Stomach (tissue), 8 donors: ENCODE measurements at regions not wholly inside any gene's neighbourhood (a gene's known extent, or its start where the extent isn't known, plus 50 kb on each side); places are given as distances from the start of the nearest gene placed in this dataset.
A peak's percentile ranks its signal among the peaks of the same experiment; 100 is the strongest.

Experiments used
- DNase-seq, 2 donors: peaks; one replicate each; pipeline versions ENCODE4 v3.0.0 to v3.0.0-alpha.2; 2013 to 2019
- H3K27ac ChIP-seq, 5 donors: fragments of 200-600 bp in 4 of 5; sonication (generic) in 4 of 5; one replicate each; pipeline ENCODE4 v1.5.1; 2013 to 2019; ENCODE audit warnings: mild to moderate bottlenecking in 1 of 5, moderate library complexity in 1 of 5
- H3K27me3 ChIP-seq, 3 donors: fragments of 200-600 bp; sonication (generic); one replicate each; pipeline ENCODE4 v1.5.1; 2017 to 2019; ENCODE audit warnings: mixed run types in 1 of 3
- H3K36me3 ChIP-seq, 4 donors: fragments of 200-600 bp; sonication (generic); 1 replicate in 3 of 4; 2 replicates in 1 of 4; pipeline ENCODE4 v1.5.1; 2016 to 2019
- H3K4me1 ChIP-seq, 4 donors: fragments of 200-600 bp; sonication (generic); one replicate each; pipeline ENCODE4 v1.5.1; 2016 to 2019
- H3K4me3 ChIP-seq, 4 donors: fragments of 200-600 bp; sonication (generic) in 3 of 4; one replicate each; pipeline ENCODE4 v1.5.1; 2016 to 2019; ENCODE audit warnings: mild to moderate bottlenecking in 1 of 4
- H3K9me3 ChIP-seq, 4 donors: fragments of 200-600 bp; sonication (generic); one replicate each; pipeline ENCODE4 v1.5.1; 2016 to 2019
- CTCF ChIP-seq, 7 experiments: fragments of 450-650 bp in 4 of 7; fragments of 200-600 bp in 3 of 7; sonication (generic) in 3 of 7; IDR thresholded peaks; one replicate each; pipeline ENCODE4 v1.5.1; 2016 to 2019; ENCODE audit warnings: antibody characterized with exemption in 7 of 7, control low read depth in 2 of 7, mild to moderate bottlenecking in 1 of 7
- EP300 ChIP-seq: sonication (generic); formaldehyde crosslinking; IDR thresholded peaks from one replicate; pipeline ENCODE4 v1.6.1; 2017; ENCODE audit warnings: antibody characterized with exemption
- POLR2A ChIP-seq, 4 donors: fragments of 450-650 bp; IDR thresholded peaks; one replicate each; pipeline ENCODE4 v1.6.1; 2016; ENCODE audit warnings: antibody characterized with exemption in 4 of 4, control low read depth in 2 of 4, mild to moderate bottlenecking in 1 of 4, moderate library complexity in 1 of 4
- POLR2AphosphoS5 ChIP-seq, 3 donors: sonication (generic); formaldehyde crosslinking; IDR thresholded peaks; one replicate each; pipeline ENCODE4 v1.6.1; 2016; ENCODE audit warnings: antibody characterized with exemption in 3 of 3
- WGBS, 5 donors: extraction: QIAGEN DNeasy Blood & Tissue Kit in 3 of 5; methylation state at CpG; one replicate each; pipeline versions ENCODE4 v1.1.5 to v1.1.7; 2013 to 2018; 5-methylcytosine and 5-hydroxymethylcytosine counted together
- intact Hi-C: fragments of 100-400 bp; cut with DNase I; formaldehyde crosslinking; loops from one replicate; pipeline ENCODE4 v1.15.1; 2023; ENCODE audit warnings: low total_unique reads
- donor health status: healthy with polysubstance abuse.
- donor health status: Bipolar disorder and iron deficiency.
- donor health status: healthy.

- WGBS, 5 donors: 85 to 100% (median 94%) methylated on average over 1 of the region's 1 CpG
Observed at GRCh38 chr6:91435630-91436029, 848.8 kb upstream of the MAP3K7 start.

GRCh38 chr6:91434576-91434975, 847.7 kb upstream of the MAP3K7 start:
- H3K4me1 ChIP-seq: no peaks in the 10 kb centered on the region
- H3K36me3 ChIP-seq: no peaks in the 10 kb centered on the region
- H3K9me3 ChIP-seq: no peaks in the 10 kb centered on the region
- no peak for DNase-seq
- intact Hi-C loops: no loop called here
- no peak overlapping the region for H3K27ac ChIP-seq
- H3K27me3 ChIP-seq: no peaks in the 10 kb centered on the region
- WGBS, 5 donors: 43 to 63% (median 52%) methylated on average over 2 of the region's 2 CpGs
- H3K4me3 ChIP-seq: no peak overlapping the region
- TF ChIP-seq CTCF (IDR thresholded peaks at IDR 0.05): no peak
- no peak for TF ChIP-seq POLR2AphosphoS5 (IDR thresholded peaks at IDR 0.05)
- no peak for TF ChIP-seq POLR2A (IDR thresholded peaks at IDR 0.05)
- no peak for TF ChIP-seq EP300

More at GRCh38 chr6:91435630-91436029, 848.8 kb upstream of the MAP3K7 start:
- Histone ChIP-seq H3K36me3 (no peaks in the 10 kb centered on the region), H3K27ac (no peak overlapping the region), H3K4me3 (no peak overlapping the region), H3K4me1 (no peaks in the 10 kb centered on the region), H3K27me3 (no peaks in the 10 kb centered on the region), H3K9me3 (no peaks in the 10 kb centered on the region)
- TF ChIP-seq CTCF (IDR thresholded peaks at IDR 0.05): no peak
- no peak for TF ChIP-seq POLR2A (IDR thresholded peaks at IDR 0.05)
- no peak for TF ChIP-seq EP300
- no peak for TF ChIP-seq POLR2AphosphoS5 (IDR thresholded peaks at IDR 0.05)
- intact Hi-C loops: no loop called here
- no peak for DNase-seq

- Histone ChIP-seq H3K4me3 (no peak overlapping the region), H3K27ac (no peak overlapping the region), H3K36me3 (no peaks in the 10 kb centered on the region), H3K9me3 (no peaks in the 10 kb centered on the region), H3K27me3 (no peaks in the 10 kb centered on the region), H3K4me1 (no peaks in the 10 kb centered on the region)
- DNase-seq: peak in 1 of 2 donors; percentile 5
- no peak for TF ChIP-seq CTCF (IDR thresholded peaks at IDR 0.05)
- WGBS, 5 donors: 47 to 74% (median 70%) methylated on average over 4 of the region's 4 CpGs
- intact Hi-C loops: no loop called here
Observed at GRCh38 chr6:91433660-91434534, 847.0 kb upstream of the MAP3K7 start.

GRCh38 chr6:91428953-91429560, 842.2 kb upstream of the MAP3K7 start:
- Histone ChIP-seq H3K27me3 (no peaks in the 10 kb centered on the region), H3K36me3 (no peaks in the 10 kb centered on the region), H3K9me3 (no peaks in the 10 kb centered on the region), H3K27ac (no peak overlapping the region), H3K4me1 (no peaks in the 10 kb centered on the region), H3K4me3 (no peak overlapping the region)
- intact Hi-C loops: no loop called here
- TF ChIP-seq CTCF (IDR thresholded peaks at IDR 0.05) (peak in 1 of 7 experiments; percentile 25), POLR2A (IDR thresholded peaks at IDR 0.05) (no peak), EP300 (no peak), POLR2AphosphoS5 (IDR thresholded peaks at IDR 0.05) (no peak)
- no peak for DNase-seq
